ENCODE measurements at regions not wholly inside any gene's neighbourhood (a gene's known extent, or its start where the extent isn't known, plus 50 kb on each side); places are given as distances from the start of the nearest gene placed in this dataset.

- H3K4me3 Mint-ChIP-seq, result no peak overlapping the region
- no peaks in the 10 kb centered on the region for H3K4me1 ChIP-seq (ENCODE audit: control insufficient read depth, insufficient read depth, low read length)
- no peaks in the 10 kb centered on the region for H3K36me3 Mint-ChIP-seq (ENCODE audit: low read depth)
- no peak for DNase-seq
- H3K4me1 Mint-ChIP-seq, result no peaks in the 10 kb centered on the region
- no peak overlapping the region for H3K27ac ChIP-seq (ENCODE audit: low read depth, low read length)
- TF ChIP-seq CTCF (conservative IDR thresholded peaks at IDR 0.05), result no peak
- H3K36me3 ChIP-seq (ENCODE audit: control insufficient read depth, insufficient read depth, low read length), result no peaks in the 10 kb centered on the region
- H3K27me3 Mint-ChIP-seq (ENCODE audit: insufficient read depth), result peaks cover 4% of the 10 kb centered on the region
- no peak overlapping the region for H3K27ac Mint-ChIP-seq
- no peaks in the 10 kb centered on the region for H3K9me3 ChIP-seq (ENCODE audit: control insufficient read depth, low read length)
- H3K27me3 ChIP-seq (ENCODE audit: control insufficient read depth, insufficient read depth, low read length, poor library complexity, severe bottlenecking), result no peaks in the 10 kb centered on the region
- H3K9me3 Mint-ChIP-seq, result no peaks in the 10 kb centered on the region
- WGBS, 2 experiments (ENCODE audit: insufficient coverage in 1 of 2, insufficient read length in 1 of 2), result 80 to 84% methylated on average over 8 to 9 of the region's 9 CpGs
- H3K4me3 ChIP-seq (ENCODE audit: low read length), result no peak overlapping the region
- H3K9ac ChIP-seq (ENCODE audit: extremely low read depth, low read length, poor library complexity, severe bottlenecking), result no peak overlapping the region
These were observed 154.8 kb downstream of the GADD45G start for GRCh38 chr9:89759572-89759971.

- H3K27me3 Mint-ChIP-seq (ENCODE audit: insufficient read depth), result peaks cover 4% of the 10 kb centered on the region
- H3K36me3 Mint-ChIP-seq (ENCODE audit: low read depth), result no peaks in the 10 kb centered on the region
- H3K9ac ChIP-seq (ENCODE audit: extremely low read depth, low read length, poor library complexity, severe bottlenecking), result no peak overlapping the region
- TF ChIP-seq CTCF (conservative IDR thresholded peaks at IDR 0.05), result no peak
- H3K27ac ChIP-seq (ENCODE audit: low read depth, low read length), result no peak overlapping the region
- no peaks in the 10 kb centered on the region for H3K4me1 Mint-ChIP-seq
- 96 to 100% methylated on average over 3 to 6 of the region's 6 CpGs for WGBS, 2 experiments (ENCODE audit: insufficient coverage in 1 of 2, insufficient read length in 1 of 2)
- no peaks in the 10 kb centered on the region for H3K9me3 ChIP-seq (ENCODE audit: control insufficient read depth, low read length)
- no peaks in the 10 kb centered on the region for H3K36me3 ChIP-seq (ENCODE audit: control insufficient read depth, insufficient read depth, low read length)
- H3K27ac Mint-ChIP-seq, result no peak overlapping the region
- DNase-seq, result no peak
- H3K4me1 ChIP-seq (ENCODE audit: control insufficient read depth, insufficient read depth, low read length), result no peaks in the 10 kb centered on the region
- no peak overlapping the region for H3K4me3 Mint-ChIP-seq
- H3K9me3 Mint-ChIP-seq, result no peaks in the 10 kb centered on the region
- no peak overlapping the region for H3K4me3 ChIP-seq (ENCODE audit: low read length)
- H3K27me3 ChIP-seq (ENCODE audit: control insufficient read depth, insufficient read depth, low read length, poor library complexity, severe bottlenecking), result no peaks in the 10 kb centered on the region
These were observed 155.3 kb downstream of the GADD45G start for GRCh38 chr9:89760123-89760522.

- no peaks in the 10 kb centered on the region for H3K4me1 Mint-ChIP-seq
- no peaks in the 10 kb centered on the region for H3K36me3 Mint-ChIP-seq (ENCODE audit: low read depth)
- no peak for TF ChIP-seq CTCF (conservative IDR thresholded peaks at IDR 0.05)
- Histone ChIP-seq H3K27me3 (ENCODE audit: control insufficient read depth, insufficient read depth, low read length, poor library complexity, severe bottlenecking) (no peaks in the 10 kb centered on the region), H3K9ac (ENCODE audit: extremely low read depth, low read length, poor library complexity, severe bottlenecking) (no peak overlapping the region), H3K4me3 (ENCODE audit: low read length) (no peak overlapping the region), H3K4me1 (ENCODE audit: control insufficient read depth, insufficient read depth, low read length) (no peaks in the 10 kb centered on the region), H3K36me3 (ENCODE audit: control insufficient read depth, insufficient read depth, low read length) (no peaks in the 10 kb centered on the region), H3K9me3 (ENCODE audit: control insufficient read depth, low read length) (no peaks in the 10 kb centered on the region), H3K27ac (ENCODE audit: low read depth, low read length) (no peak overlapping the region)
- 85 to 96% methylated on average over 4 to 5 of the region's 5 CpGs for WGBS, 2 experiments (ENCODE audit: insufficient coverage in 1 of 2, insufficient read length in 1 of 2)
- no peak overlapping the region for H3K4me3 Mint-ChIP-seq
- no peak for DNase-seq
- no peaks in the 10 kb centered on the region for H3K9me3 Mint-ChIP-seq
- H3K27ac Mint-ChIP-seq, result no peak overlapping the region
- H3K27me3 Mint-ChIP-seq (ENCODE audit: insufficient read depth), result no peaks in the 10 kb centered on the region
These were observed 159.4 kb downstream of the GADD45G start for GRCh38 chr9:89764217-89764616.

Data from endodermal cell (in vitro differentiated cells).